AG20443 (cell line): ENCODE measurements at regions not wholly inside any gene's neighbourhood (a gene's known extent, or its start where the extent isn't known, plus 50 kb on each side); places are given as distances from the start of the nearest gene placed in this dataset.
"Not testable (repeated sequence)": the region's sequence is repeated elsewhere in the genome, so short reads cannot be mapped to it uniquely, and the experiment has no call there.

Source experiments
- DNase-seq: peaks from one replicate; pipeline ENCODE4 v3.0.0; 2012; ENCODE audit warnings: low spot score, mixed read lengths

- not testable (repeated sequence) for DNase-seq
These were observed 126.4 kb downstream of the RBM46 start for GRCh38 chr4:154907345-154908045.

GRCh38 chr4:154908168-154908567 lies 127.1 kb downstream of the RBM46 start:
- peak; percentile 32 for DNase-seq

GRCh38 chr4:154911097-154911496 lies 130.0 kb downstream of the RBM46 start:
- peak; percentile 56 for DNase-seq

GRCh38 chr4:154911608-154912098 lies 130.6 kb downstream of the RBM46 start:
- DNase-seq: no peak

GRCh38 chr4:154916068-154916467 lies 135.0 kb downstream of the RBM46 start:
- no peak for DNase-seq

GRCh38 chr4:154927126-154927680 lies 146.1 kb downstream of the RBM46 start:
- DNase-seq: no peak

- peak; percentile 63 for DNase-seq
These were observed 147.7 kb downstream of the RBM46 start for GRCh38 chr4:154928640-154929257.

GRCh38 chr4:154936873-154937272 lies 155.8 kb downstream of the RBM46 start:
- no peak for DNase-seq

- no peak for DNase-seq
These were observed 158.8 kb downstream of the RBM46 start for GRCh38 chr4:154939851-154940250.

GRCh38 chr4:154942176-154942575 lies 161.1 kb downstream of the RBM46 start:
- DNase-seq: no peak

- DNase-seq: no peak
These were observed 163.9 kb downstream of the RBM46 start for GRCh38 chr4:154944996-154945395.

- no peak for DNase-seq
These were observed 165.0 kb downstream of the RBM46 start for GRCh38 chr4:154946113-154946512.

- DNase-seq: no peak
These were observed 172.6 kb downstream of the RBM46 start for GRCh38 chr4:154953691-154954090.

- DNase-seq: no peak
These were observed 173.0 kb downstream of the RBM46 start for GRCh38 chr4:154954117-154954516.

- DNase-seq: no peak
These were observed 177.0 kb downstream of the RBM46 start for GRCh38 chr4:154958121-154958520.

- no peak for DNase-seq
These were observed 177.7 kb downstream of the RBM46 start for GRCh38 chr4:154958621-154959358.

GRCh38 chr4:154959756-154960155 lies 178.7 kb downstream of the RBM46 start:
- no peak for DNase-seq

GRCh38 chr4:154960476-154960875 lies 179.4 kb downstream of the RBM46 start:
- no peak for DNase-seq

- DNase-seq: no peak
These were observed 180.2 kb downstream of the RBM46 start for GRCh38 chr4:154961263-154961662.

GRCh38 chr4:154973244-154974035 lies 192.4 kb downstream of the RBM46 start:
- no peak for DNase-seq

- no peak for DNase-seq
These were observed 196.2 kb downstream of the RBM46 start for GRCh38 chr4:154977228-154977627.
